Medulla oblongata (tissue), 1 donor: ENCODE measurements at regions not wholly inside any gene's neighbourhood (a gene's known extent, or its start where the extent isn't known, plus 50 kb on each side); places are given as distances from the start of the nearest gene placed in this dataset.
A peak's percentile ranks its signal among the peaks of the same experiment; 100 is the strongest.
"Not testable (repeated sequence)": the region's sequence is repeated elsewhere in the genome, so short reads cannot be mapped to it uniquely, and the experiment has no call there.

ENCODE experiments used
- DNase-seq: peaks from one replicate; pipeline ENCODE4 v3.0.0-alpha.2; 2015; ENCODE audit errors: extremely low spot score

DNA sequence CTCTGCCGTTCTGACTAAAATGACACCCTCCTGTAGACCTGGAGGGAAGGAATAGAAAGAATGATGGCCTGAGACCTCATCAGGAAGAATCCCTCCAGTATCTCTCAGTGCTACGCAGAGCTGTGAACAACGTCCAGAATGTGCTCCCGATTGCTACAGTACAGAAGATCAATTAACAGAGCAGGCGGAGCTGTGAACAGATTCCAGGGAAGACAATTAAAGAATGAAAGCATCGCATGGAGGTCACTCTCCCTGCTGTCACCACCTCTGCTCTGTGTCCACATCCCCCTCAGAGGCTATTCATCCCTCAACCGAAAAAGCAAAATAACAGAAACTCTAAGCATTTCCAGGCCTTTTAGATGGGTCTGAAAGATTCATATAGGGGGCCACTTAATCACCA is 481.0 kb downstream of the EIPR1 start:
- no peak for DNase-seq

DNA sequence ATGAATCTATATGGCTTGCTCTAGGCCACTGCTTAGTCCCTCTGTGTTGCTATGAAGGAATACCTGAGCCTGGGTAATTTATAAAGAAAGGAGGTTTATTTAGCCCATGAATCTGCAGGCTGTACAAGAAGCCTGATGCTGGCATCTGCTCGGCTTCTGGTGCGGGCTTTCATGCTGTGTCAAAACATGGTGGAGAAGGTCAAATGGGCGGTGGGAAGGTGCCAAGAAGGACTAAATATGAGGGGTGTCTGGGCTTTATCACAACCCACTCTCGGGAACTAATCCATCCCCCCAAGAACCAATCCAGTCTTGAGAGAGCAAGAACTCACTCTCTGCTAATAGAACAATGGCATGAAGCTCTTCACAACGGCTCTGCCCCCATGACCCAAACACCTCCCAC is 481.6 kb downstream of the EIPR1 start:
- no peak for DNase-seq

DNA sequence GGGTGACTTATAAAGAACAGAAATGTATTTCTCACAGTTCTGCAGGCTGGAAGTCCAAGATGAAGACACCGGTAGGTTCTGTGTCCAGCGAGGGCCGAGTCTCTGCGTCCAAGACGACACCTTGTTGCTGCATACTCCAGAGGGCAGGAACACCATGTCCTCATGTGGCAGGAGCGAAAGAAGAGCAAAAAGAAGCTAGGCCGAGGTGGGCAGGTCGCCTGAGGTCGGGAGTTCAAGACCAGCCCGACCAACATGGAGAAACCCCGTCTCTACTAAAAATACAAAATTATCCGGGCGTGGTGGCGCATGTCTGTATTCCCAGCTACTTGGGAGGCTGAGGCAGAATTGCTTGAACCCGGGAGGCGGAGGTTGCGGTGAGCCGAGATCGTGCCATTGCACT is 483.6 kb downstream of the EIPR1 start:
- DNase-seq = not testable (repeated sequence)

DNA sequence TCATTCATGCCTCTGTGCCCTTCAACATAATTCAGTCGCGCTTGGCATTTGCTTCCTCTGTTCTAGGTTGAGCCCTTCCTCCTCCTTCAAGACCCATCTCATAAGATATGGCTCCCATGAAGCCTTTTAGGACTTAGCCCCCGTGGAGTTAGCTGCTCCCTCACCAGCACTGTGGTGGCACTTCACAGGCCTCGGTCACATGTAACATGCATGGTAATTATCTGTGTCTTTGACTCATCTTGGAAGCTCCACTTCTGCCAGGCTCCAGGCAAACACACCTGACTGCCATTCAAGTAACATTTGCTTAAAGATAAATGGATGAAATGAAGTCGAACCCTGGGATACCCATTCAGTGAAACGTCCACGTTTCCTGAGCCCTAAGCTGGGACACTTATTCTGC is 484.7 kb downstream of the EIPR1 start:
- no peak for DNase-seq

DNA sequence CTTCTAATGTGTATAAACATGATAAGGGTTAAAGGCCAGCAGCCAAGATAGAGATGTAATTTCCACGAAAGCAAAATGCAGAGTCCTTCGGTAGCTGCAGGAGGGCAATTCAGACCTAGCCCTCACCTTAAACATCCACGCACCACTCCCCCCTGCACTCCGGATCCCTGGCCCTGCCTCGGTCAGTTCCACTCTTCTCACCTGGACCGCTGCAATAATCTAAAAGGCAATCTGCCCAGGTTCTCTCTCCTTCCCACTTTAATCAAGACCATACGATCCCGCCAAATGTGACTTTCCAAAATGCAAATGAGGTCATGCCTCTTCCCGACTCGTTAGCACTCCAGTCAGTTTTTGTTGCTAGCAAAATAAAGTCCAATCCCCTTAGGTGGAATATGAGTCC is 485.2 kb downstream of the EIPR1 start:
- no peak for DNase-seq

DNA sequence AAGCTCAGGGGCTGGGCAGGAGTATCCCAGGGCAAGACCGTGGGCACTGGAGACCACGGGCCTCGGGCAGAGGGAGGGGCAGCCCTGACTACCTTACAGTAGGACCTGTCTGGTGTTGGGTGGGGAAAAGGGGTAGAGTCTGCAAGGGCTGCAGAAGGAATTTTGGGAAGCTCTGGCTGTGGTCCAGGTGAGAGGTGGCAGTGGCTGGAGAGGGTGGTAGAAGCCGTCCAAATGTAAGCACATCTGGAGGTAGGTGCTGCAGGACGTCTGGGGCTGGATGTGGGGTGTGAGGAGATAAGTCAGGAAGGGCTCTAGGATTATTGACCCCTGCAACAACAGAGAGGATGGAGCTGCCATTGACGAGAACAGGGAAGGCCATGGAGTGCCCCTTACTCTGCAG is 486.7 kb downstream of the EIPR1 start:
- DNase-seq = no peak

DNA sequence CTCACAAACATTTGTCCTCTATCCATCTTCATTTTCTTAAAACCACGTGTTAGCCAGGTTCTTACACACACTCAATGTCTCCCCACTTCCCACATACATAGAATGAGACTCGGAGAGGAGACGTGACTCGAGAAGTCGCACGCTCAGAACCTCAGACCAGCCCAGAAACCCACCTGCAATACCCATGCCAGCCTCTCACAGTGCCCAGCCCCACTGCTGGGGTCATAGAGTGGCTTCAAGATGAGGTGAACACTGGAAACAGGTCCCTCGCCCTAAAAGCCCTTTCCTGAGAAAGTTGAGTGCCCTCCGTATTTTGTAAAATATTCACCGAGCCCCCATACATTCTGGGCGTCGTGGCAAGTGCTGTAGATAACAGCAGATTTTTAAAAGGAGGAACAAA is 487.4 kb downstream of the EIPR1 start:
- no peak for DNase-seq

DNA sequence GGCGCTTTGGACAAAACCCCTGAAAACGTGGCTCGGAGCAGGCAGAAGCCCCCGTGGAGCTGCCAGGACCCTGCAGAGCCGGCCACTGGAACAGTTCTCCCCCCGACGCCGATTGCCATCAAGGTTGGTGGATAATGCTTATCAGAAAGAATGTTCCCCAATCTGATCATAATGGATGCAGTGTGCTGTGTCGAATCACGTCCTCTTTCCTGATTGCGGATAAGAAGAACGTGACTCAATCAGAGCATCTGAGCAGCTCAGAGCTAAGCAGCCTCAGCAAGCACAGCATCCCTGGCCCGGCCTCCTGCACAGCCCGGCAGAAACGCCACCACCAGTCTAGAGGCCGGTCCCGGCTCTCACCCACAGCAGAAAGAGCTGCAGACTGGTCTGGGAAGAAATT is 488.0 kb downstream of the EIPR1 start:
- no peak for DNase-seq

DNA sequence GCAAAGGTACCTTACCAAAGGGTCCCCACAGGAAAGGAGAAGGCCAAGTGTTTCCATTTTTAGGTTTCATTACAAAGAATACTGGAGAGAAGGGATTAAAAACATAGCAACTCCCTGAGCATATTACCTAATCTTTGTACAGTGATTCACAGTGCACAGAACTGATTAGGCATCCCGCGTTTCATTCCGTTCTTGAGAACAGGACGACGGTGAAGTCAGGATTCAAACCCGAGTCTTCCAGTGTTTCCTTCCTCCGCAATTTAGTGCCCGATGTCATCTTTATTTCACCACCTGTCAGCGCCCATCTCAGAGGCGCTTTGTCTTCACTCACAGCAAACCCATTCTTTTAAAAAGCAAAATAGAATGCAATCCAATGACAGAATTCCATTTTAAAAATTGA is 488.5 kb downstream of the EIPR1 start:
- DNase-seq = no peak

DNA sequence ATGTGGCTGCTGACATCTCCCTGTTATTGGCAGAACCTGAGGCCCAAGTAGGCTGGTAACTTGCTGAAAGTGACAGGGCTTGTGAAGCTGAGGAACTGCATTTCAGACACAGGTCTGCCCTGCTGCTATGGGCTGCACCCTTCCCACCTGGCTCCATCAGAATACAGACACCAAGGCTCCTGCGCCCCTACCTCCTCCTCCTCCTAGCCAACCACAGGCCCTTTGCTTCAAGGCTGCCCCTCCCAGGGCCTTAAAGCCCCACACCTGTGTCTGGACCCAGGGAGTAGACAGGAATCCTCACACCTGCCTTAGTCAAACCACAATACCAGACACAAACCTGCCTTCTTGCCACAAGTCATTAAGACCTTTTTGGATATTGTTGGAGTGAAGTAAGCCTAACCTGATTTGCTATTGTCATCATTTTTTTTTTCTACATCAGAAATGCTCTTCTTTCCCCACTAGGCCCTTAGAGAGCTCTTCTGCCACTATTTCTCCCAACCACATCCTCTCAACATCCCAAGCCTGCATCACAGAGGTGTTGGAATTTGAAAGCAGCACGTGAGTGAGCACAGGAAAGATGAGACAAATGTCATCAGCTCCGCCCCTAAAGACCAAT is 489.7 kb downstream of the EIPR1 start:
- no peak for DNase-seq

DNA sequence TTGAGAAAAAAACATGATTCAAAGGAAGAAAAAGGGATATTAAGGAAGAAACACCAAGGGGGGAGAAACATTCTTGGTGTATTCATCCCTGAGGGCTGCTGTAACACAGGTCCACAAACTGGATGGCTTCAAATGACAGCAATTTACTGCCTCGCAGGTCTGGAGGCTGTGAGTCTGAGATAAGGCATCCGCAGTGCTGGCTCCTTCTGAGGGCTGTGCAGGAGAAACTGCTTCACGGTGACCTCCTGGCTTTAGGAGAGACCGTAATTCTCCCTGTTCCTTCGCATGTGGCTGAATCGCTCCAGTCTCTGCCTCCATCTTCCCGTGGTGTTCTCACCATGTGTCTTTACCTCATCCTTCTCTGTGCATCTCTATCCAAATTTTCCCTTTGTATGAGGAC is 490.7 kb downstream of the EIPR1 start:
- no peak for DNase-seq

DNA sequence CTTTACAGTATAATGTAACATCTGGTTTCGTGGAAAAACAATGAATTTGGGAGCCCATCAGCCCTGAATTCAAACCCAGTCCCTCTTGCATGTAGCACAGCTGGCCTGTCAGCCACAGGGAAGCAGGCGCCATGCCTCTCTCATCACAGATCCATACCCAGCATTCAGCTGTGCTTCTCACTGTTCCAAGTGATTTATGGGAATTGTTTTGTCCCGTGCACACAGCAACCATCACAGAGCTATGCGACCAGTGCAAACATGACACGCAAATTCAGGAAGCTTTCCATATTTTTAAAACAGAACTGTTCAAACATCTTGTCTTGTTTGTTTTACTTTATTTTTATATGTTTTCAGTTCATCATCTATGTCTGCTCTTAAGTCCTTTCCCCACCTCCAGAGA is 496.1 kb downstream of the EIPR1 start:
- no peak for DNase-seq

DNA sequence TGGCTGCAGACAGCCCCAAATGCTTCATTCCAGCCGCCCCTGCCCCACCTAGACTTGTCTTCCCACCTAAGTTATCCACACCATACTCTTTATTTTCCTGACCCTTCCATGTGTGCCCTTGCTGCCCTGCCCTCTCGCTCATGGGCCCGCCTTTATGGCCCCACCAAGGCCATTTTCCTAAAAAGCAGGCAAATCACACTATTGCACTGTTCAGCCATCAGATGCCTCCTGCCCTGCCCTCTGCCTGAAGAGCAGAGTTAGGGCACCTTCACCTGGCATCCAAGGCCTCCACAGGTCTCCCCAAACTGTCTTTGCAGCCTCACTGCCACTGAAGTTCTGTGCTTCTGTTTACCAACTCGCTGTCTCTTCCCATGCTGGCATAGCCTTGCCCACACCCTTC is 496.7 kb downstream of the EIPR1 start:
- DNase-seq = no peak

DNA sequence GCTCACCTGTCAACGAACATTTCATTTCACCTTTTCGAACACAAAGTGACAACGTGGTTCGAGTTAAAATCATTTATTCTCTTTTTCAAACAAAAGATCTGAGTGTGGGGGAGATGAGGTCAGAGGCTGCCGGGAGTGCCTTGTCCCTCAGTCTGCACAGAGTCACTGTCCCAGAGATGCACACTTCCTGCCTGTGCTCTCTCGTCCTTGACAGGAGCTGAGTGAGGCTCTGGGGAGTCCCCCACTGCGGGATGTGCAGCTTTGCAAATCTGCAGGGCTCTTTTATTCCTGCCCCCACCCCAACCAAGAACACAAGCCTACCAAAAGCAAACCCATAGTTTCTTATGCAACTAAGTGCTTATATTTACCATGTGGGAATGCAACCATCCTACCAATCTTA is 497.8 kb downstream of the EIPR1 start:
- no peak for DNase-seq

DNA sequence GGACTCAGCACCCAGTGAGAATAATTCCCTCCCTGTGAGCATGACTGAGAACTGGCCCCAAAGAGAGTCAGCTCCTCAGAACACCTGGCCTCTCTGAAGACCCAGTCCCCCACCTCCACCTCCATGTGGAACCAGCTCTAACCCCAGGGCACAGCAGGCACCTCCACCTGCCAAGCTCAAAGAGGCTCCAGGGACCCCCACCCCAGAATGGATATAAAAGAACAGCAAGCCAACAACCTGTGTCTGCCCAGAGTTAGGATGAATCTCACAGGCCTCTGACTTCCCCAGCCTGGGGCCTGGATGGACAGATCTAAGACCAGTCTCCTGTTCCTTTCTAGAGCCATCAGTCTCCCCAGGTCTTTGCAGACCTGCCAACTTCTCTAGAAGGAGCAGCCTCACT is 498.5 kb downstream of the EIPR1 start:
- DNase-seq = no peak

DNA sequence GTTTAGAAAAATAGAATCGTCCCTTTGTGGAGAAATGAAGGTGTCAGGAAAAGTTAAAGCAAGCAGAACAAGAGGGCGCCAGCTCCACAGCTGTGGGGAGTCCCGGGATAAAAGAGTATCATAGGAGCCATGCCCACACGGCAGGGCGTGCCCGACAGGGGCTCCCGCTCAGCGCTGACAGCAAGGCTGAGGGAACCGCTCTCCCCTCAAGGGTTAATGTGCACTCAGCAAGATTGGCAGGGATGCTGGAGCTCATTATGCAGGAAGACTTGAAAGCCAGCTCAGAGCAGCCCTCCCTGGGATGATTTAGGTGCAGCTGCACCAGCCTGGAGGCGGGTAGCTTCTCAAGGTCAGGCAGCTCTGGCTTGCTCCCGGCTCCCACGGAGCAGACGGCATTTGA is 500.2 kb downstream of the EIPR1 start:
- peak; percentile 41 for DNase-seq

DNA sequence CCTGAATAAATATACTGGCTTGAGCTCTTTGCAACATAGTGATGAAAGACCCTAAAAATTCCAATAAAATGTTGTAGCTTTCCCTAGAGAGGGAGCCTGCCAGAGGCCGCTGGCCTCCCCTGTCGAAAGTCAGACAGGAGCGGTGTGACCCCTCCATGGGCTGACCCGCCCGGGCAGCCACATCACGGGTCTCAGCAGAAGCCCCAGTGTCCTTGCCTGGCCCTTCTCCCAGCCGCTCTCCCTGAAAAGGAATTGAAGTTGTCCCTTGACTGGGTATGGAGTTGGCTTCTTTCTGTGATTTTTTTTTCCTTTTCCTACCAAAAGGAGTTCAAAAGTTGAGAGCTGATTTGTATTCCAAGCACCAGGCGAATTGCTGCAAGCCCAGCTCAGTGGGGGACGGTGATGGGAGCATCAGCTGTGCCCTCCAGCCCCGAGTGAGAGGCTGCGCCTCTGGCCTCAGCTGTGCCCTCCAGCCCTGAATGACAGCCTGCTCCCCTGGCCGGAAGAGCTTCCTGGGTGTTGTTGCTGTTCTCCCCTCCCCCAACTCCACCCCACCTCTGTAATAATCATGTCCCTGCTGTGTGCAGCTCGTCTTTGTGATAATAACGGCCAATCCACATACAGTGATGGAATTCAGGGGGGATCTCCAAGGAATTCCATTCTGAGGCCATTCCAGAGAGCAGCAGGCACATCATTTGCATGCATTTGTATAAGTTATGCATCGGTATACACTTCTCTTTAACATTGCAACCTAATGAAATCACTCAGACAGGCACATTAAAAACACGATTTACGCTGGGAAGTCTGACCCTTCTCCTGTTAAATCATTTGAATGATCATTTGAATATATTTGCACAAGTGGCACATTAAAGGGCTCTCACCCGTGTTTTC is 501.0 kb downstream of the EIPR1 start:
- DNase-seq = peak; percentile 77

DNA sequence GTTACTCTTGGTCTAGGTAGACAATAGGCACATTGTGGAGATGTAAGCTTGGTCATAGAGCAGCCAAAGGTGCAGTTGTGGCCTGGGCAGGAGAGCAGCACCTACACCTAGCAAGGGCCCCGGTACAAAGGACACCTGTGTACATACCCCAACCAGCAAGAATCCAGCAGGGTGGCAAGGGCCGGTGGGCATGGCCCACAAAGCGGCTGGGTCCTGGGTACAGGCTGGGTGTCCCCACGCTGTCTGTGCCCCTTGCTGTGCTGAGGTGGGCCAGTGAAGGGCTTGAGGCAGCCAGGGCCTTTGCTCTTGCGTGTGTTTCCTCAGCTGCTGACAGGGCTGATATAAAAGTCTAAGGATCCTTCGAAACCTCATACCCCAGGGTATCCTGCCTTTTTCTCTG is 501.8 kb downstream of the EIPR1 start:
- no peak for DNase-seq

DNA sequence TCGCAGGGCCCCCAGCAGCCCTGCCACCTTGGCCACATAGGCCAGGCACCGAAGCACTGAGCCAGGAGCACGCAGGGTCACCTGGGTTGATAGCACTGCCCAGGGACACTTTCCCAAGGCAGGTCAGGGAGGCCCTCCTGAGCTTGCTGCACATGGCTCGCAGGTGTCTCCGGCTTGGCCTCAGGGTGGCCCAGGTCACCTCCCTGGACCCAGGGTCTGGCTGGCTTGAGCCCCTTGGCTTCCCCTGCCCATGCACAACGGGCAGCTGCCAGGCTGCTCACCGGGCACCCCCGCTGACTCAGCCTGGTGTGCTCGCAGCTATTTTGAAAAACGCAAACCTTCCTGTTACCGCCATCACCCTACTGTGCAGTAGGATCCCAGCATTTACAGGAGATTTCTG is 502.3 kb downstream of the EIPR1 start:
- no peak for DNase-seq

DNA sequence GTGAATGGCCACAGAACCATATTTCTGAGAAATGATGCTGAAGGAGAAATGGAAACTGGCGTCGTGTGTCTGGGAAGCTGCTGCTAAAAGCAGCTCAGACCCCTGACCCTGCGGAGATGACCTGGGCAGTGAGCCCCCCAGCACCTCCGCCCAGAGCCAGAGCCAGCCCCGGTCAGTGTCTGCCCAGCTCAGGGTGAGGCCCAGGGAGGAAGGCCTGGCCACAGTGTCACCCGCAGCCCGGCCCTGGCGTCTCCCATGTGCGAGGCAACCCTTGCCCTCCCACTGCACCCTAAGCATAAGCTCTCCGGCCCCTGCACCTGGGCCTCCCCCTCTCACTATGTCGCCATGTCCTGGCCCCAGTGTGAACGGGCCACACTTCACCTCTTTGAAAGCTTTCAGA is 502.8 kb downstream of the EIPR1 start:
- no peak for DNase-seq

DNA sequence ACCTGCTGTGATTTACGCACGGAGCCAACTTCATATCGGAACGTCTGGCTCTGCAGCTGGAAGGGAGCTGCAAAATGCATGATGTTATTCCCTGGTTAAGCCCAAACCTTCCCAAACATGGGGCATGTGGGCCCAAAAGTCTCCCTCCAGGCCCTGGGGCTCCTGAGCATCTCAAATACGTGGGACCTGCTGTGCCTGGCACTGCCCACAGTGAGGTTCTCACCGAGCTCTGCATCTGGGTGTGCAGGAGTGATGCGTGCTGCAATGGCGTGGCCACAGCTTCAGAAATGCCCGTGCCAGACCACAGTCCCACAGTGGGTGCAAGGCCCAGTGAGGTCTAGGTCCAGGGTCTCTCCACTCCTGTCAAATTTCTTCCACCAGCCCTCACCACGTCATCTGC is 503.3 kb downstream of the EIPR1 start:
- no peak for DNase-seq

DNA sequence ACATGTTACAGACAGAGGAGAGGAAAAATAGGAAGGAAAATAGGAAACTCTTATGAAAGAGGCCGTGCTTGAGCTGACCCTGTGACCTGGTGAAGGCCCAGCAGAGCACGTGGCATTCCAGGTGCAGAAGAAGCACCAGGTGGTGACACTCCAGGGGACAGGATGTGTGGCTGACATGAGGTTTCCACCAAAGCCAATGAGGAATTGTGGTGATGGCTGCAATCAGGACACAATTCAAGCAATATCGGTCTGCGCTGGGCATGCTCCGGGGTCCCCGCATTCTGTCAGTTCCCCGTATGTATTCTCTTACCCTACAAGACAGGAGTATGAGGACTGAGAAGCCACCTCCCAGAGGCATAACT is 504.2 kb downstream of the EIPR1 start:
- no peak for DNase-seq

DNA sequence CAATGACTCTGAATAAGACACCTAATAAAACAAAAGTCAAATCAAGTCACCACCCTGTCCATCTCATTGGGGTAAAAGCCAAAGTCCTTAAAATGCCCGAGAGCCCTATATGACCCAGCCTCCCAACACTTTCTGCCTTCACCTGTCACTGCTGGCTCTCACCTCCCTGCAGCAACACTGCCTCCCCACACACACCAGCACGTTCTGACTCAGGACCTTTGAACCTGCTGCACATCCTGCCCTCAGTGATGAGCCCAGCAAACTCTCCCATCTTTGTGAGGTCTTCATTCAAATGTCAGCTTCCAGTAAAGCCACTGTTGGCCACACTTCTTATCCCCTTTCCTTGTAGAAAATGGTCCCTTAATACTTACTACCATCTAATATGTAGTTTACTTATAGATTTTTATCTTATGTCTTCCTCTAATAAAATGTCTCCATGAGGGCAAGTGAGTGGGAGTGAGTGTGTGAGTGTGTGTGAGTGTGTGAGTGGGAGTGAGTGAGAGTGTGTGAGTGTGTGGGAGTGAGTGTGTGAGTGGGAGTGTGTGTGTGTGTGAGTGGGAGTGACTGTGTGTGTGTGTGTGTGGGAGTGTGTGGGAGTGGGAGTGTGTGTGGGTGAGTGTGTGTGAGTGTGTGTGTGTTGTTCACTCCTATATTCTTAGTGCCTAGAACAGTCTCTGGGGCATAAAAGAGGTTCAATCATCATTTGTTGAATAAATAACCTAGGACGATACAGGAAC is 504.7 kb downstream of the EIPR1 start:
- no peak for DNase-seq
